Kidney epithelial cell (primary cell): ENCODE measurements at regions not wholly inside any gene's neighbourhood (a gene's known extent, or its start where the extent isn't known, plus 50 kb on each side); places are given as distances from the start of the nearest gene placed in this dataset.

Source experiments
- DNase-seq: peaks from one replicate; pipeline ENCODE4 v3.0.0-alpha.2; 2010; ENCODE audit warnings: low read depth
- H3K27me3 ChIP-seq: 2 replicates; pipeline ENCODE4 v1.6.0; 2011; ENCODE audit warnings: low read length; ENCODE audit not compliant: control insufficient read depth, insufficient read depth
- H3K36me3 ChIP-seq: 2 replicates; pipeline ENCODE4 v1.5.1; 2011; ENCODE audit warnings: low read length; ENCODE audit not compliant: control insufficient read depth, insufficient read depth
- H3K4me3 ChIP-seq: 2 replicates; pipeline ENCODE4 v1.5.1; 2011; ENCODE audit warnings: low read depth, mild to moderate bottlenecking, control low read depth, low read length
- CTCF ChIP-seq: IDR thresholded peaks from 2 replicates; pipeline ENCODE4 v1.5.1; 2011; ENCODE audit warnings: mild to moderate bottlenecking, moderate library complexity, low read length, control low read depth, inconsistent platforms; ENCODE audit not compliant: insufficient read depth, poor library complexity, severe bottlenecking

DNA sequence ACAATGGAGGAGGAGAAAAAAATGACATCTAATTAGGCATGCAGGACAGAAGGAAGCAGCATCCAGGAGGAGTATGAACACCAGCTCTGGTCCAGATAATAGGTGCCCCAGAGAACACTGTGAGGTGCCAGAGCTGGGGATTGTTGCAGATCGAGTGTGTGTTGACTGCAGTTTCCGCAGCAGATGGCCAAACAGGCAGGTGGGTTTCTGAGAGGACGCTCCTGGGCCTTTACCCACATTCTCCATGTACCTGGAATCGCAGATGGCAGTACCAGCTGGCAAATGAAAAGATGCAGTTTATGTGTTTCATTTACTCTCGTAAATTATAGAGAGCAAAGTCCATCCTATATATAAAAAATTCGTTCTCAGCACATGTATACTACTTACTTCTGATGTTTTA is 182.2 kb upstream of the ISL1 start:
- no peaks in the 10 kb centered on the region for H3K27me3 ChIP-seq
- no peaks in the 10 kb centered on the region for H3K36me3 ChIP-seq
- no peak for TF ChIP-seq CTCF
- no peak for DNase-seq
- no peak overlapping the region for H3K4me3 ChIP-seq

DNA sequence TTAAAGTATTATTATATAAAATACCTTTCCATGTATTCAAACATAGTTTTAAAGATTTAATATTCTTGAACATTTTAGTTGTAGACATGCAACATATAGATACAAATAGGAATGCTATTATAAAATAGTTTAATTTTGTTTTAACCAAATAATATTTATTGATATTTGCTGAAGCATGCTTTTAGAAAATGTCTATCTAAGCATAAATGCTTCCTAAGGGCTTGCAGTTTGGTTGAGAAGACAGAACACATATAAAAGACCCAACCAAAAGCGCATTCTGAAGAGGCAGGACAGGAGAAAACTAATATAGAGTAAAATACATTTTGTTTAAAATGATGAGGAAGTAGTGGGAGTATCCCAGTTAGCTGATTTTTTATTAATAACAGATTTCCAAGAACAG is 181.5 kb upstream of the ISL1 start:
- DNase-seq = no peak
- no peak for TF ChIP-seq CTCF
- H3K27me3 ChIP-seq = no peaks in the 10 kb centered on the region
- no peak overlapping the region for H3K4me3 ChIP-seq
- H3K36me3 ChIP-seq = no peaks in the 10 kb centered on the region

- Histone ChIP-seq H3K4me3 (no peak overlapping the region), H3K36me3 (no peaks in the 10 kb centered on the region), H3K27me3 (no peaks in the 10 kb centered on the region)
- no peak for DNase-seq
- no peak for TF ChIP-seq CTCF
These were observed 181.1 kb upstream of the ISL1 start for GRCh38 chr5:51202161-51202560.

- no peak for TF ChIP-seq CTCF
- Histone ChIP-seq H3K27me3 (no peaks in the 10 kb centered on the region), H3K4me3 (no peak overlapping the region), H3K36me3 (no peaks in the 10 kb centered on the region)
- no peak for DNase-seq
These were observed 179.7 kb upstream of the ISL1 start for GRCh38 chr5:51203598-51203997.

DNA sequence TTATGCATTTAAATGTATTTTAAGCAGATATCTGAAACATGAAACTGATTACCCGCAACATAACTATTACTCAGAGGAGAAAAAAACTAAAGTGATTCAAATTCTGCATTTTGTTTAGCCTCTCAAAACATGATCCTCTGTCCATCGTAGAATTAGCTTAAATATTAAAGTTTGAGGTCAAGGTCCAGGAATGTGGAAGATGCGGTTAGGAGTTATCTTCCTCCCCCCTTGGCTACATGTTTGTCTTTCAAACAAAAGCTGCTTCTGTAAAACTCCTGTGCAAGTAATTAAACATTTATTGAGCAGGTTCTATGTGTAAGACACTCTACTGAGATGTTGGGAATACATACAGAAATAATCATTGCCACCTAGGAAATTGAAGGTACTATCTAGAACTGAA is 175.0 kb upstream of the ISL1 start:
- H3K27me3 ChIP-seq = no peaks in the 10 kb centered on the region
- DNase-seq = no peak
- no peak for TF ChIP-seq CTCF
- no peaks in the 10 kb centered on the region for H3K36me3 ChIP-seq
- H3K4me3 ChIP-seq = no peak overlapping the region

GRCh38 chr5:51214746-51215145 is 168.5 kb upstream of the ISL1 start:
- DNase-seq = no peak
- no peak overlapping the region for H3K4me3 ChIP-seq
- H3K27me3 ChIP-seq = no peaks in the 10 kb centered on the region
- TF ChIP-seq CTCF = no peak
- no peaks in the 10 kb centered on the region for H3K36me3 ChIP-seq
